A673 (cell line): ENCODE measurements at regions not wholly inside any gene's neighbourhood (a gene's known extent, or its start where the extent isn't known, plus 50 kb on each side); places are given as distances from the start of the nearest gene placed in this dataset.

Experiments
- BruUV-seq: library from RNA; stranded (reverse); fragments of 400-500 nt; replicated peaks from 2 replicates; lab custom pipeline; 2021; lab: Mats Ljungman, UMichigan
- CTCF ChIA-PET: fragments of 300-600 bp; sonication (Branson Sonifier 250); formaldehyde crosslinking; loops from one replicate; lab custom pipeline; 2022; ENCODE audit warnings: antibody characterized with exemption; lab: Charles Lee
- POLR2A ChIA-PET: fragments of 300-600 bp; sonication (Branson Sonifier 250); formaldehyde crosslinking; loops from one replicate; lab custom pipeline; 2022; ENCODE audit warnings: antibody characterized with exemption; ENCODE audit not compliant: low non-redundant PET; lab: Charles Lee
- DNase-seq: peaks from one replicate; pipeline ENCODE4 v3.0.0-alpha.2; 2015; ENCODE audit warnings: low spot score
- H3K27ac ChIP-seq: fragments of 200-600 bp; sonication (generic); 2 replicates; pipeline ENCODE4 v1.5.1; 2016; ENCODE audit warnings: mixed run types, low read depth, mild to moderate bottlenecking, mixed read lengths, antibody characterized with exemption, low read length; ENCODE audit not compliant: poor library complexity, severe bottlenecking
- H3K27me3 ChIP-seq: fragments of 200-600 bp; sonication (generic); replicated peaks from 2 replicates; pipeline ENCODE4 v1.6.1; 2017; ENCODE audit warnings: mixed run types, low read depth, mild to moderate bottlenecking, mixed read lengths, antibody characterized with exemption, low read length; ENCODE audit not compliant: insufficient read depth, poor library complexity
- H3K36me3 ChIP-seq: fragments of 200-600 bp; sonication (generic); 2 replicates; pipeline ENCODE4 v1.6.1; 2016; ENCODE audit warnings: mixed run types, mild to moderate bottlenecking, mixed read lengths, antibody characterized with exemption, low read length; ENCODE audit not compliant: insufficient read depth, poor library complexity, severe bottlenecking
- H3K4me1 ChIP-seq: fragments of 200-600 bp; sonication (generic); 2 replicates; pipeline ENCODE4 v1.6.1; 2017; ENCODE audit warnings: mixed run types, mild to moderate bottlenecking, mixed read lengths, antibody characterized with exemption, low read length; ENCODE audit not compliant: insufficient read depth, poor library complexity, severe bottlenecking
- H3K4me3 ChIP-seq: fragments of 200-600 bp; sonication (generic); 2 replicates; pipeline ENCODE4 v1.5.1; 2016; ENCODE audit warnings: low read depth, mixed run types, mild to moderate bottlenecking, mixed read lengths, low read length; ENCODE audit not compliant: poor library complexity, severe bottlenecking
- H3K9me3 ChIP-seq: fragments of 200-600 bp; sonication (generic); 2 replicates; pipeline ENCODE4 v1.6.1; 2016; ENCODE audit warnings: mixed run types, low read depth, mild to moderate bottlenecking, mixed read lengths, antibody characterized with exemption, low read length; ENCODE audit not compliant: poor library complexity, severe bottlenecking
- CTCF ChIP-seq: fragments of 300-800, 200-600 bp; sonication (generic); conservative IDR thresholded peaks from 2 replicates; pipeline ENCODE4 v1.5.1; 2017; ENCODE audit warnings: low read depth, mild to moderate bottlenecking, antibody characterized with exemption, low read length, moderate library complexity, mixed read lengths
- EZH2 ChIP-seq: fragments of 200-600 bp; sonication (generic); IDR thresholded peaks from 2 replicates; pipeline ENCODE4 v1.6.1; 2017; ENCODE audit warnings: borderline replicate concordance, low read depth, mild to moderate bottlenecking, mixed read lengths, antibody characterized with exemption, low read length; ENCODE audit not compliant: poor library complexity, severe bottlenecking
- intact Hi-C: fragments of 100-400 bp; cut with micrococcal nuclease; formaldehyde crosslinking; loops from one replicate; pipeline ENCODE4 v1.10.0; 2022; ENCODE audit not compliant: unreplicated experiment

GRCh38 chr13:40217675-40218074 lies 448.8 kb downstream of the FOXO1 start:
- no peaks in the 10 kb centered on the region for H3K4me1 ChIP-seq
- no peaks in the 10 kb centered on the region for H3K27me3 ChIP-seq
- BruUV-seq, result no TSS peak
- CTCF ChIA-PET, result no interaction called here
- intact Hi-C loops, result no loop called here
- no peaks in the 10 kb centered on the region for H3K36me3 ChIP-seq
- no peak overlapping the region for H3K4me3 ChIP-seq
- no peak overlapping the region for H3K27ac ChIP-seq
- POLR2A ChIA-PET, result no interaction called here
- H3K9me3 ChIP-seq, result no peaks in the 10 kb centered on the region
- no peak for DNase-seq
- TF ChIP-seq EZH2 (no peak), CTCF (no peak)

- no peak for DNase-seq
- TF ChIP-seq EZH2, result no peak
- no peak for TF ChIP-seq CTCF
- ChIA-PET CTCF (no interaction called here), POLR2A (interaction anchor here (0.6 kb wide), 1 partner anchor 14 kb away, joined by 7 read pairs; no protein-coding TSS in a partner anchor)
- BruUV-seq, result no TSS peak
- intact Hi-C loops, result no loop called here
- Histone ChIP-seq H3K36me3 (no peaks in the 10 kb centered on the region), H3K27me3 (no peaks in the 10 kb centered on the region), H3K4me1 (no peaks in the 10 kb centered on the region), H3K4me3 (no peak overlapping the region), H3K9me3 (no peaks in the 10 kb centered on the region), H3K27ac (no peak overlapping the region)
These were observed 446.0 kb downstream of the FOXO1 start for GRCh38 chr13:40220299-40220935.

- Histone ChIP-seq H3K4me3 (no peak overlapping the region), H3K4me1 (no peaks in the 10 kb centered on the region), H3K36me3 (no peaks in the 10 kb centered on the region), H3K27me3 (no peaks in the 10 kb centered on the region), H3K27ac (no peak overlapping the region), H3K9me3 (no peaks in the 10 kb centered on the region)
- ChIA-PET POLR2A (no interaction called here), CTCF (no interaction called here)
- intact Hi-C loops, result no loop called here
- no TSS peak for BruUV-seq
- no peak for DNase-seq
- no peak for TF ChIP-seq EZH2
- no peak for TF ChIP-seq CTCF
These were observed 445.3 kb downstream of the FOXO1 start for GRCh38 chr13:40221131-40221459.
